Transverse colon (tissue), 4 donors: ENCODE measurements at regions not wholly inside any gene's neighbourhood (a gene's known extent, or its start where the extent isn't known, plus 50 kb on each side); places are given as distances from the start of the nearest gene placed in this dataset.
"Not testable (repeated sequence)": the region's sequence is repeated elsewhere in the genome, so short reads cannot be mapped to it uniquely, and the experiment has no call there.

Source experiments
- DNase-seq: peaks from one replicate; pipeline ENCODE4 v3.0.0-alpha.2; 2019
- H3K27ac ChIP-seq, 4 donors: fragments of 200-600 bp; sonication (generic); 2 replicates each; pipeline ENCODE4 v1.5.1; 2016 to 2018; ENCODE audit warnings: inconsistent platforms in 4 of 4
- H3K27me3 ChIP-seq: fragments of 200-600 bp; sonication (generic); 2 replicates; pipeline ENCODE4 v1.5.1; 2017; ENCODE audit warnings: inconsistent platforms
- H3K36me3 ChIP-seq, 4 donors: fragments of 200-600 bp; sonication (generic); 2 replicates each; pipeline ENCODE4 v1.5.1; 2017 to 2019; ENCODE audit warnings: inconsistent platforms in 4 of 4
- H3K4me1 ChIP-seq, 4 donors: fragments of 200-600 bp; sonication (generic); 2 replicates each; pipeline ENCODE4 v1.5.1; 2017 to 2020; ENCODE audit warnings: inconsistent platforms in 4 of 4
- H3K4me3 ChIP-seq, 4 donors: fragments of 200-600 bp; sonication (generic); 1 replicate in 1 of 4; 2 replicates in 3 of 4; pipeline versions ENCODE4 v1.5.1 to v1.6.1; 2017 to 2019; ENCODE audit warnings: inconsistent platforms in 4 of 4
- H3K9me3 ChIP-seq, 2 donors: fragments of 200-600 bp; sonication (generic); 2 replicates each; pipeline ENCODE4 v1.5.1; 2017 to 2019; ENCODE audit warnings: inconsistent platforms in 2 of 2
- WGBS, 2 donors: methylation state at CpG; one replicate each; pipeline ENCODE4 v1.1.5; 2018; ENCODE audit warnings: low coverage in 1 of 2; 5-methylcytosine and 5-hydroxymethylcytosine counted together
- in situ Hi-C, 4 donors: fragments of 200-750 bp; cut with MboI; loops; one replicate each; pipeline versions ENCODE4 v1.15.0 to v1.15.1; 2017; ENCODE audit warnings: low sequenced_read_pairs in 3 of 4, low pct_ligation_motif_present in 1 of 4, low pct_unique_long_range_greater_than_20kb in 1 of 4
- intact Hi-C: fragments of 100-400 bp; cut with DNase I; formaldehyde crosslinking; loops from one replicate; pipeline ENCODE4 v1.15.1; 2023; ENCODE audit warnings: low total_unique reads

GRCh38 chr15:20063167-20063566 lies 478.4 kb downstream of the GOLGA6L6 start:
- H3K27me3 ChIP-seq, H3K9me3 ChIP-seq, in situ Hi-C loops, intact Hi-C loops, H3K4me3 ChIP-seq, H3K4me1 ChIP-seq, DNase-seq, H3K27ac ChIP-seq, H3K36me3 ChIP-seq: not testable (repeated sequence)
- WGBS, 2 donors, result 46 to 72% methylated on average over 6 to 7 of the region's 7 CpGs

GRCh38 chr15:20060838-20061237 lies 480.8 kb downstream of the GOLGA6L6 start:
- DNase-seq, H3K27ac ChIP-seq, intact Hi-C loops, H3K9me3 ChIP-seq, in situ Hi-C loops, H3K4me3 ChIP-seq, H3K27me3 ChIP-seq, H3K4me1 ChIP-seq, H3K36me3 ChIP-seq: not testable (repeated sequence)
- 84 to 93% methylated on average over 3 to 12 of the region's 13 CpGs for WGBS, 2 donors

- H3K4me1 ChIP-seq, H3K4me3 ChIP-seq, in situ Hi-C loops, H3K27ac ChIP-seq, H3K36me3 ChIP-seq, intact Hi-C loops, H3K9me3 ChIP-seq, DNase-seq, H3K27me3 ChIP-seq: not testable (repeated sequence)
- 76% methylated on average over 5 of the region's 5 CpGs; no CpG with 5 or more reads in 1 of the 2 donors for WGBS, 2 donors
Measured at GRCh38 chr15:20056871-20057270, 484.7 kb downstream of the GOLGA6L6 start.

GRCh38 chr15:20055921-20056320 lies 485.7 kb downstream of the GOLGA6L6 start:
- H3K9me3 ChIP-seq, in situ Hi-C loops, H3K4me1 ChIP-seq, H3K4me3 ChIP-seq, H3K27ac ChIP-seq, DNase-seq, H3K27me3 ChIP-seq, intact Hi-C loops, H3K36me3 ChIP-seq: not testable (repeated sequence)
- WGBS, 2 donors, result 62% methylated on average over 4 of the region's 5 CpGs; no CpG with 5 or more reads in 1 of the 2 donors

- DNase-seq, H3K4me3 ChIP-seq, in situ Hi-C loops, H3K4me1 ChIP-seq, H3K36me3 ChIP-seq, intact Hi-C loops, H3K27me3 ChIP-seq, H3K9me3 ChIP-seq, H3K27ac ChIP-seq: not testable (repeated sequence)
- WGBS, 2 donors, result 87% methylated on average over 13 of the region's 16 CpGs; no CpG with 5 or more reads in 1 of the 2 donors
Measured at GRCh38 chr15:20048189-20048588, 493.4 kb downstream of the GOLGA6L6 start.

GRCh38 chr15:20045165-20045564 lies 496.4 kb downstream of the GOLGA6L6 start:
- H3K9me3 ChIP-seq, intact Hi-C loops, H3K4me3 ChIP-seq, H3K36me3 ChIP-seq, H3K4me1 ChIP-seq, in situ Hi-C loops, H3K27ac ChIP-seq, H3K27me3 ChIP-seq, DNase-seq: not testable (repeated sequence)
- WGBS, 2 donors, result no CpG with 5 or more reads among the region's 5 CpGs

GRCh38 chr15:20040691-20041090 lies 500.9 kb downstream of the GOLGA6L6 start:
- in situ Hi-C loops, H3K36me3 ChIP-seq, H3K9me3 ChIP-seq, intact Hi-C loops, H3K4me1 ChIP-seq, DNase-seq, H3K4me3 ChIP-seq, H3K27me3 ChIP-seq, H3K27ac ChIP-seq: not testable (repeated sequence)
- WGBS, 2 donors, result no CpG with 5 or more reads among the region's 1 CpG

- H3K4me1 ChIP-seq, H3K27ac ChIP-seq, in situ Hi-C loops, H3K9me3 ChIP-seq, H3K4me3 ChIP-seq, H3K27me3 ChIP-seq, intact Hi-C loops, H3K36me3 ChIP-seq, DNase-seq: not testable (repeated sequence)
- WGBS, 2 donors, result no CpG with 5 or more reads among the region's 2 CpGs
Measured at GRCh38 chr15:20025040-20025439, 516.6 kb downstream of the GOLGA6L6 start.

- H3K27me3 ChIP-seq, in situ Hi-C loops, intact Hi-C loops, H3K9me3 ChIP-seq, H3K4me3 ChIP-seq, H3K27ac ChIP-seq, DNase-seq, H3K36me3 ChIP-seq, H3K4me1 ChIP-seq: not testable (repeated sequence)
- 88% methylated on average over 1 of the region's 6 CpGs; no CpG with 5 or more reads in 1 of the 2 donors for WGBS, 2 donors
Measured at GRCh38 chr15:20022349-20022748, 519.3 kb downstream of the GOLGA6L6 start.

- intact Hi-C loops, H3K27ac ChIP-seq, in situ Hi-C loops, H3K36me3 ChIP-seq, H3K4me3 ChIP-seq, H3K27me3 ChIP-seq, H3K4me1 ChIP-seq, DNase-seq, H3K9me3 ChIP-seq: not testable (repeated sequence)
- 58% methylated on average over 2 of the region's 7 CpGs; no CpG with 5 or more reads in 1 of the 2 donors for WGBS, 2 donors
Measured at GRCh38 chr15:20021351-20021750, 520.2 kb downstream of the GOLGA6L6 start.

- H3K9me3 ChIP-seq, DNase-seq, H3K27ac ChIP-seq, H3K27me3 ChIP-seq, H3K36me3 ChIP-seq, H3K4me3 ChIP-seq, H3K4me1 ChIP-seq, intact Hi-C loops, in situ Hi-C loops: not testable (repeated sequence)
- no CpG with 5 or more reads among the region's 5 CpGs for WGBS, 2 donors
Measured at GRCh38 chr15:20020588-20020987, 521.0 kb downstream of the GOLGA6L6 start.
